Medulla oblongata (tissue), 1 donor: ENCODE measurements at regions not wholly inside any gene's neighbourhood (a gene's known extent, or its start where the extent isn't known, plus 50 kb on each side); places are given as distances from the start of the nearest gene placed in this dataset.

ENCODE experiments used
- DNase-seq: peaks from one replicate; pipeline ENCODE4 v3.0.0-alpha.2; 2015; ENCODE audit errors: extremely low spot score

- DNase-seq, result no peak
Observed at GRCh38 chr3:107992976-107993684, 97.7 kb downstream of the CD47 start.

- DNase-seq, result no peak
Observed at GRCh38 chr3:107990926-107991325, 99.9 kb downstream of the CD47 start.

GRCh38 chr3:107990433-107990832 is 100.4 kb downstream of the CD47 start:
- DNase-seq, result no peak

GRCh38 chr3:107989661-107990060 is 101.2 kb downstream of the CD47 start:
- DNase-seq, result no peak

GRCh38 chr3:107988460-107989175 is 102.2 kb downstream of the CD47 start:
- no peak for DNase-seq

GRCh38 chr3:107987036-107987939 is 103.5 kb downstream of the CD47 start:
- peak; percentile 54 for DNase-seq

GRCh38 chr3:107986505-107986904 is 104.3 kb downstream of the CD47 start:
- no peak for DNase-seq

- no peak for DNase-seq
Observed at GRCh38 chr3:107985496-107985895, 105.3 kb downstream of the CD47 start.

- no peak for DNase-seq
Observed at GRCh38 chr3:107983247-107983646, 107.6 kb downstream of the CD47 start.

- no peak for DNase-seq
Observed at GRCh38 chr3:107982165-107982564, 108.7 kb downstream of the CD47 start.

GRCh38 chr3:107981471-107982111 is 109.2 kb downstream of the CD47 start:
- peak; percentile 48 for DNase-seq

GRCh38 chr3:107979538-107979937 is 111.3 kb downstream of the CD47 start:
- no peak for DNase-seq

- DNase-seq, result no peak
Observed at GRCh38 chr3:107978131-107979055, 112.4 kb downstream of the CD47 start.

GRCh38 chr3:107977221-107978130 is 113.4 kb downstream of the CD47 start:
- no peak for DNase-seq

- no peak for DNase-seq
Observed at GRCh38 chr3:107976202-107976800, 114.5 kb downstream of the CD47 start.

GRCh38 chr3:107975529-107976201 is 115.2 kb downstream of the CD47 start:
- no peak for DNase-seq

GRCh38 chr3:107973961-107974360 is 116.9 kb downstream of the CD47 start:
- no peak for DNase-seq

GRCh38 chr3:107973152-107973551 is 117.7 kb downstream of the CD47 start:
- no peak for DNase-seq
